GM18909 (cell line): ENCODE measurements at regions not wholly inside any gene's neighbourhood (a gene's known extent, or its start where the extent isn't known, plus 50 kb on each side); places are given as distances from the start of the nearest gene placed in this dataset.

ENCODE experiments used
- ATAC-seq: cut with Tn5 transposase; IDR thresholded peaks from one replicate; pipeline ENCODE4 v1.9.1; 2021; ENCODE audit warnings: mild to moderate bottlenecking; ENCODE audit not compliant: unreplicated experiment, poor library complexity

- no peak for ATAC-seq
Measured at GRCh38 chr10:21230219-21230618, 295.3 kb downstream of the SKIDA1 start.

- no peak for ATAC-seq
Measured at GRCh38 chr10:21217748-21218367, 307.6 kb downstream of the SKIDA1 start.

- no peak for ATAC-seq
Measured at GRCh38 chr10:21217107-21217506, 308.4 kb downstream of the SKIDA1 start.

GRCh38 chr10:21214329-21214728 is 311.2 kb downstream of the SKIDA1 start:
- no peak for ATAC-seq

- ATAC-seq, result no peak
Measured at GRCh38 chr10:21213381-21213780, 312.1 kb downstream of the SKIDA1 start.

- ATAC-seq, result no peak
Measured at GRCh38 chr10:21212912-21213311, 312.6 kb downstream of the SKIDA1 start.

GRCh38 chr10:21212348-21212747 is 313.1 kb downstream of the SKIDA1 start:
- ATAC-seq, result no peak

GRCh38 chr10:21209495-21209894 is 312.4 kb upstream of the NEBL start:
- ATAC-seq, result no peak

- no peak for ATAC-seq
Measured at GRCh38 chr10:21208666-21209316, 311.7 kb upstream of the NEBL start.

GRCh38 chr10:21207852-21208646 is 310.9 kb upstream of the NEBL start:
- no peak for ATAC-seq

GRCh38 chr10:21205328-21205727 is 308.2 kb upstream of the NEBL start:
- ATAC-seq, result no peak

GRCh38 chr10:21203473-21204107 is 306.5 kb upstream of the NEBL start:
- no peak for ATAC-seq

GRCh38 chr10:21202776-21203462 is 305.8 kb upstream of the NEBL start:
- no peak for ATAC-seq

- ATAC-seq, result no peak
Measured at GRCh38 chr10:21199501-21199900, 302.4 kb upstream of the NEBL start.

- ATAC-seq, result no peak
Measured at GRCh38 chr10:21197838-21198237, 300.7 kb upstream of the NEBL start.

- no peak for ATAC-seq
Measured at GRCh38 chr10:21196822-21197395, 299.8 kb upstream of the NEBL start.

GRCh38 chr10:21195252-21195651 is 298.1 kb upstream of the NEBL start:
- ATAC-seq, result no peak

- no peak for ATAC-seq
Measured at GRCh38 chr10:21194510-21194993, 297.4 kb upstream of the NEBL start.

GRCh38 chr10:21193196-21193595 is 296.1 kb upstream of the NEBL start:
- ATAC-seq, result no peak

GRCh38 chr10:21191512-21191911 is 294.4 kb upstream of the NEBL start:
- no peak for ATAC-seq
